ENCODE measurements at regions not wholly inside any gene's neighbourhood (a gene's known extent, or its start where the extent isn't known, plus 50 kb on each side); places are given as distances from the start of the nearest gene placed in this dataset.
A peak's percentile ranks its signal among the peaks of the same experiment; 100 is the strongest.

GRCh38 chr4:151530783-151531182 lies 121.8 kb downstream of the FHIP1A start:
- TF ChIP-seq CTCF (IDR thresholded peaks at IDR 0.05; ENCODE audit: low read depth, low read length), result peak; percentile 83
- no peak for TF ChIP-seq EZH2phosphoT487 (IDR thresholded peaks at IDR 0.05; ENCODE audit: low read depth)
